ENCODE measurements at regions not wholly inside any gene's neighbourhood (a gene's known extent, or its start where the extent isn't known, plus 50 kb on each side); places are given as distances from the start of the nearest gene placed in this dataset.

DNA sequence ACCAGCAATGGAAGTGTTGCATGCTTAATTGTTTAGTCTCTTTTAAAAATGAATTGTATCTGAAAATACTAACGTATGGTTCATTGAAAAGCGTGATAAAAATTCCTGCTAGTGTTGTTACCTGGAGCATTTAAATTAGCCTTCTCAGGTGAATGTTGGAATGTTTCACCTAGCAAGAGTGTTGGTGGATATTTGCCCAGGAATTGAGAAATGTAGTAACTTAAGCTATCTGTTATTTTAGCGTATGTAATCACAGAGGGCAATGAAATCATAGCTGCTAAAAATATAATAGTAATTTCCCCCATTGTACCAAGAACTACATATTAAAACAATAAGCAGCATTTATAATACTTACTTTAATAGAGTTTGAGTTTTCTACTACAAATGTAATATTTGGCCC, 166.1 kb upstream of the KIAA1217 start:
- Histone ChIP-seq H3K4me2 (ENCODE audit: control insufficient read depth, insufficient read depth) (no peak overlapping the region), H3K36me3 (ENCODE audit: control insufficient read depth in 2 of 2, insufficient read depth in 2 of 2, low read length in 1 of 2) (no peaks in the 10 kb centered on the region), H4K20me1 (ENCODE audit: control insufficient read depth, insufficient read depth) (no peaks in the 10 kb centered on the region), H3K9ac (ENCODE audit: control insufficient read depth, insufficient read depth, low read length) (no peak overlapping the region), H3K4me1 (ENCODE audit: control insufficient read depth, insufficient read depth, low read length) (no peaks in the 10 kb centered on the region), H3K79me2 (ENCODE audit: control insufficient read depth, insufficient read depth, low read length) (no peaks in the 10 kb centered on the region), H3K4me3 (no peak overlapping the region), H3K27me3 (replicated peaks in 1 of 2; ENCODE audit: control insufficient read depth in 2 of 2, insufficient read depth in 2 of 2, low read length in 1 of 2) (no peaks in the 10 kb centered on the region), H3K27ac (ENCODE audit: control insufficient read depth, insufficient read depth) (no peak overlapping the region), H3K9me3 (replicated peaks; ENCODE audit: control insufficient read depth, insufficient read depth, low read length) (no peaks in the 10 kb centered on the region), H2AFZ (ENCODE audit: control insufficient read depth, low read depth, low read length) (no peak overlapping the region)
- FAIRE-seq (no peak), ATAC-seq (no peak), DNase-seq (ENCODE audit: low read depth, low spot score) (no peak)
- RAD21 ChIA-PET (ENCODE audit: unreplicated experiment) = no interaction called here
- TF ChIP-seq TAF1 (IDR thresholded peaks at IDR 0.05; ENCODE audit: borderline replicate concordance, low read depth, low read length) (no peak), MXI1 (IDR thresholded peaks at IDR 0.05; ENCODE audit: low read depth, low read length) (no peak)
- SMC1A ChIA-PET (ENCODE audit: uncharacterized antibody, unreplicated experiment) = no interaction called here
- in situ Hi-C loops (cut with MboI) = no loop called here
- BruUV-seq (replicated peaks) = no TSS peak
- CTCF ChIA-PET = no interaction called here
- intact Hi-C loops (cut with micrococcal nuclease; ENCODE audit: unreplicated experiment) = no loop called here
- POLR2A ChIA-PET = no interaction called here
- 62% methylated on average over 3 of the region's 3 CpGs for WGBS (ENCODE audit: insufficient coverage, insufficient replicate concordance, low lambda C conversion rate, missing lambda C conversion rate)

DNA sequence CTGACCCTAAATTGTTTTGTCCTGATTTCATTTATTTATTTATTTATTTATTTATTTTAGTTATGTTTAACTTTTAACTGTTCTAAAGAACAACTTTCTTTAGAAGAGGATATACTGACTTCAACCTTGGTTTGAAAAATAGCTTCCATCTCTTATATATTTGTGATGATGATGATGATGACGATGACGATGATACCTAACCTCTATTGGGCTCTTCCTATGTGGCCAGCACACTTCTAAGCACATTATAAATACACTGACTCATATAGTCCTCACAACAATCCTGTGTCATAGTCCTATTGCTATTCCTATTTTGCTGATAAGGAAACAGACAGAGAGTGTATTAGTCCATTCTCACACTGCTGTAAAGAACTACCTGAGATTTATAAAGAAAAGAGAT, 162.9 kb upstream of the KIAA1217 start:
- no peak for FAIRE-seq

More for the DNA sequence above, 162.9 kb upstream of the KIAA1217 start:
- Histone ChIP-seq H3K4me1 (ENCODE audit: control insufficient read depth, insufficient read depth, low read length) (no peaks in the 10 kb centered on the region), H3K79me2 (ENCODE audit: control insufficient read depth, insufficient read depth, low read length) (no peaks in the 10 kb centered on the region), H3K9ac (ENCODE audit: control insufficient read depth, insufficient read depth, low read length) (no peak overlapping the region), H3K27ac (ENCODE audit: control insufficient read depth, insufficient read depth) (no peak overlapping the region), H3K4me3 (no peak overlapping the region), H3K9me3 (replicated peaks; ENCODE audit: control insufficient read depth, insufficient read depth, low read length) (no peaks in the 10 kb centered on the region), H4K20me1 (ENCODE audit: control insufficient read depth, insufficient read depth) (no peaks in the 10 kb centered on the region), H3K36me3 (ENCODE audit: control insufficient read depth in 2 of 2, insufficient read depth in 2 of 2, low read length in 1 of 2) (no peaks in the 10 kb centered on the region), H3K27me3 (replicated peaks in 1 of 2; ENCODE audit: control insufficient read depth in 2 of 2, insufficient read depth in 2 of 2, low read length in 1 of 2) (no peaks in the 10 kb centered on the region), H3K4me2 (ENCODE audit: control insufficient read depth, insufficient read depth) (no peak overlapping the region), H2AFZ (ENCODE audit: control insufficient read depth, low read depth, low read length) (no peak overlapping the region)
- ATAC-seq = no peak
- WGBS (ENCODE audit: insufficient coverage, insufficient replicate concordance, low lambda C conversion rate, missing lambda C conversion rate) = 30% methylated on average over 2 of the region's 2 CpGs
- CTCF ChIA-PET = no interaction called here
- RAD21 ChIA-PET (ENCODE audit: unreplicated experiment) = no interaction called here
- SMC1A ChIA-PET (ENCODE audit: uncharacterized antibody, unreplicated experiment) = no interaction called here
- in situ Hi-C loops (cut with MboI) (no loop called here), intact Hi-C loops (cut with micrococcal nuclease; ENCODE audit: unreplicated experiment) (no loop called here)
- DNase-seq (ENCODE audit: low read depth, low spot score) = no peak
- no peak for TF ChIP-seq CHD2 (IDR thresholded peaks at IDR 0.05; ENCODE audit: borderline replicate concordance, low read depth, low read length)
- TF ChIP-seq CREM (IDR thresholded peaks at IDR 0.05; ENCODE audit: low read depth) = no peak
- no peak for TF ChIP-seq RCOR1 (conservative IDR thresholded peaks at IDR 0.05; ENCODE audit: low read depth, low read length)
- no peak for TF ChIP-seq NFYA (IDR thresholded peaks at IDR 0.05; ENCODE audit: borderline replicate concordance, low read depth, low read length)
- no peak for TF ChIP-seq TAF1 (IDR thresholded peaks at IDR 0.05; ENCODE audit: borderline replicate concordance, low read depth, low read length)
- BruUV-seq (replicated peaks) = no TSS peak
- POLR2A ChIA-PET = no interaction called here

Data from GM12878 (cell line).